IMR-90 (cell line): ENCODE measurements at regions not wholly inside any gene's neighbourhood (a gene's known extent, or its start where the extent isn't known, plus 50 kb on each side); places are given as distances from the start of the nearest gene placed in this dataset.
A peak's percentile ranks its signal among the peaks of the same experiment; 100 is the strongest.

Experiments
- ATAC-seq: fragments of 200-7000 bp; cut with Tn5 transposase; 2 replicates; pipeline ENCODE4 v1.9.1; 2020; ENCODE audit warnings: low read depth, mild to moderate bottlenecking, moderate library complexity
- BruUV-seq: library from RNA; stranded (reverse); fragments of 400-500 nt; replicated peaks from 2 replicates; lab custom pipeline; 2021; lab: Mats Ljungman, UMichigan
- CTCF ChIA-PET: fragments of 300-600 bp; formaldehyde crosslinking; extraction: SDS; loops from one replicate; lab custom pipeline; 2021; ENCODE audit warnings: antibody characterized with exemption; lab: Yijun Ruan, JAX
- POLR2A ChIA-PET: fragments of 300-600 bp; sonication (Branson Sonifier 250); formaldehyde crosslinking; loops from one replicate; lab custom pipeline; 2022; ENCODE audit warnings: antibody characterized with exemption; ENCODE audit not compliant: unreplicated experiment; lab: Charles Lee
- DNase-seq: peaks from one replicate; pipeline ENCODE4 v3.0.0; 2013
- H2AFZ ChIP-seq: replicated peaks from 2 replicates; pipeline ENCODE3; 2013; ENCODE audit warnings: low read length, mild to moderate bottlenecking; ENCODE audit not compliant: poor library complexity
- H2AK5ac ChIP-seq: 2 replicates; pipeline ENCODE4 v1.6.1; 2013; ENCODE audit warnings: low read depth, low read length, inconsistent platforms
- H2AK9ac ChIP-seq: replicated peaks from 2 replicates; pipeline ENCODE3; 2013; ENCODE audit warnings: mild to moderate bottlenecking, low read depth, low read length, moderate library complexity; ENCODE audit not compliant: poor library complexity
- H2BK120ac ChIP-seq: 2 replicates; pipeline ENCODE4 v1.6.1; 2013; ENCODE audit warnings: low read depth, low read length, inconsistent platforms
- H2BK15ac ChIP-seq: 3 replicates; pipeline ENCODE4 v1.6.1; 2013; ENCODE audit warnings: low read depth, low read length, inconsistent platforms
- H2BK20ac ChIP-seq: 2 replicates; pipeline ENCODE4 v1.6.1; 2013; ENCODE audit warnings: low read depth, mild to moderate bottlenecking, inconsistent platforms, low read length, moderate library complexity
- H2BK5ac ChIP-seq: 2 replicates; pipeline ENCODE4 v1.6.1; 2013; ENCODE audit warnings: mild to moderate bottlenecking, low read depth, low read length, inconsistent platforms; ENCODE audit not compliant: poor library complexity, severe bottlenecking
- H3K14ac ChIP-seq: replicated peaks from 2 replicates; pipeline ENCODE4 v1.6.1; 2013; ENCODE audit warnings: low read depth, low read length, inconsistent platforms
- H3K18ac ChIP-seq: 2 replicates; pipeline ENCODE4 v1.6.1; 2013; ENCODE audit warnings: low read depth, low read length, control low read depth
- H3K23ac ChIP-seq: 2 replicates; pipeline ENCODE4 v1.6.1; 2013; ENCODE audit warnings: low read depth, low read length, inconsistent platforms
- H3K27ac ChIP-seq: 2 replicates; pipeline ENCODE4 v1.5.1; 2013; ENCODE audit warnings: mild to moderate bottlenecking, control low read depth, low read length; ENCODE audit not compliant: insufficient read depth
- H3K27me3 ChIP-seq: 2 replicates; pipeline ENCODE4 v1.6.1; 2013; ENCODE audit warnings: low read length; ENCODE audit not compliant: control insufficient read depth, insufficient read depth
- H3K36me3 ChIP-seq: 2 replicates; pipeline ENCODE4 v1.6.1; 2013; ENCODE audit warnings: low read length, mixed read lengths; ENCODE audit not compliant: control insufficient read depth, insufficient read depth
- H3K4ac ChIP-seq: 2 replicates; pipeline ENCODE4 v1.6.1; 2013; ENCODE audit warnings: low read depth, low read length, inconsistent platforms
- H3K4me1 ChIP-seq: 2 replicates; pipeline ENCODE4 v1.6.1; 2013; ENCODE audit warnings: low read length, mixed read lengths; ENCODE audit not compliant: control insufficient read depth, insufficient read depth
- H3K4me2 ChIP-seq: 2 replicates; pipeline ENCODE4 v1.6.1; 2013; ENCODE audit warnings: low read depth, mild to moderate bottlenecking, control low read depth, low read length, moderate library complexity
- H3K4me3 ChIP-seq: 2 replicates; pipeline ENCODE4 v1.5.1; 2013; ENCODE audit warnings: low read depth, mild to moderate bottlenecking, control low read depth, low read length, moderate library complexity; ENCODE audit not compliant: insufficient read depth
- H3K56ac ChIP-seq: 2 replicates; pipeline ENCODE4 v1.6.1; 2013; ENCODE audit warnings: low read length, inconsistent platforms; ENCODE audit not compliant: insufficient read depth; ENCODE audit errors: extremely low read depth
- H3K79me1 ChIP-seq, 2 experiments: 2 replicates each; pipeline ENCODE4 v1.6.1; 2013; ENCODE audit warnings: low read length in 2 of 2, inconsistent platforms in 1 of 2, low read depth in 1 of 2
- H3K9ac ChIP-seq: 2 replicates; pipeline ENCODE4 v1.6.1; 2013; ENCODE audit warnings: low read depth, low read length, control low read depth
- H3K9me1 ChIP-seq: 2 replicates; pipeline ENCODE4 v1.6.1; 2013; ENCODE audit warnings: low read length, inconsistent platforms; ENCODE audit not compliant: insufficient read depth
- H3K9me3 ChIP-seq: 2 replicates; pipeline ENCODE4 v1.6.1; 2013; ENCODE audit warnings: low read length; ENCODE audit not compliant: control insufficient read depth, insufficient read depth
- H4K20me1 ChIP-seq: 2 replicates; pipeline ENCODE4 v1.6.1; 2013; ENCODE audit warnings: low read length, inconsistent platforms; ENCODE audit not compliant: insufficient read depth
- H4K5ac ChIP-seq: 2 replicates; pipeline ENCODE4 v1.6.1; 2013; ENCODE audit warnings: mild to moderate bottlenecking, low read depth, low read length, control low read depth
- H4K8ac ChIP-seq, 2 experiments: 2 replicates each; pipeline ENCODE4 v1.6.1; 2013; ENCODE audit warnings: low read depth in 2 of 2, low read length in 2 of 2, control low read depth in 1 of 2, inconsistent platforms in 1 of 2
- H4K91ac ChIP-seq: 2 replicates; pipeline ENCODE4 v1.6.1; 2013; ENCODE audit warnings: low read depth, low read length, inconsistent platforms; ENCODE audit not compliant: insufficient read depth
- BHLHE40 ChIP-seq: fragments of 150-350 bp; IDR thresholded peaks from 2 replicates; pipeline ENCODE4 v1.6.1; 2016; ENCODE audit warnings: mild to moderate bottlenecking, low read depth, low read length
- MAZ ChIP-seq: IDR thresholded peaks from 2 replicates; pipeline ENCODE4 v1.6.1; 2012; ENCODE audit warnings: low read depth, mild to moderate bottlenecking, low read length, improper control_type of control experiment, moderate library complexity, borderline replicate concordance
- WGBS, 2 experiments: methylation state at CpG; one replicate each; pipeline versions ENCODE4 v1.1.5 to v1.1.7; 2013; ENCODE audit warnings: missing lambda C conversion rate in 2 of 2; ENCODE audit not compliant: insufficient read length in 1 of 2; ENCODE audit errors: extremely low coverage in 2 of 2; 5-methylcytosine and 5-hydroxymethylcytosine counted together
- dilution Hi-C: fragments of 300-500 bp; cut with HindIII; formaldehyde crosslinking; loops from one replicate; pipeline ENCODE4 v1.14.3; 2018; ENCODE audit warnings: low sequenced_read_pairs; ENCODE audit not compliant: unreplicated experiment
- in situ Hi-C: fragments of 300-500 bp; cut with MboI; formaldehyde crosslinking; loops from 3 replicates; pipeline ENCODE4 v1.14.3; 2019; ENCODE audit warnings: low sequenced_read_pairs, inconsistent platforms, mixed read lengths
- intact Hi-C: fragments of 100-400 bp; cut with micrococcal nuclease; formaldehyde crosslinking; loops from 2 replicates; pipeline ENCODE4 v1.10.0; 2022

DNA sequence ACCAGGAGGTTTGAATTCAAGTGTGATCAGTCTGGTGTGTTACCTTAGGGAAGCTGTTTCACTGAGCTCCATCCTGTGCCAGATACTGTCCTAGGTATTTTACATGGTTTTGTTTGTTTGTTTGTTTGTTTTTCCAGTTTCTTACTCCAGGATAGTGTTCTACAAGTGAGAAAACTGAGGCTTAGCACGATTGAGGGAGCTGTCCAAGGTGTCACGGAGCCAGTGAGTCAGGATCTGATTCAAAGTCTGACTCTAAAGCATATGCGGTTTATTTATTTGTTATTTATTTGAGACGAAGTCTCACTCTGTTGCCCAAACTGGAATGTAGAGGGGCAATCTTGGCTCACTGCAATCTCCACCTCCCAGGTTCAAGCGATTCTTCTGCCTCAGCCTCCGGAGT is 79.7 kb upstream of the GNG2 start:
- Histone ChIP-seq H4K91ac (no peak overlapping the region), H3K23ac (no peak overlapping the region), H4K20me1 (no peaks in the 10 kb centered on the region), H2AK9ac (no peak overlapping the region), H3K79me1 (no peaks in the 10 kb centered on the region; a peak in 1 of 4 replicates), H2BK5ac (no peak overlapping the region), H2BK120ac (no peak overlapping the region), H3K27me3 (no peaks in the 10 kb centered on the region), H2AFZ (no peak overlapping the region), H3K14ac (no peak overlapping the region), H2AK5ac (no peak overlapping the region), H3K4ac (no peak overlapping the region), H3K36me3 (no peaks in the 10 kb centered on the region), H4K5ac (no peak overlapping the region), H2BK20ac (no peak overlapping the region), H3K4me3 (no peak overlapping the region), H3K18ac (no peak overlapping the region), H4K8ac (no peak overlapping the region), H3K9ac (no peak overlapping the region), H3K4me1 (peaks cover 2% of the 10 kb centered on the region; the same call in 1 of the 2 replicates), H2BK15ac (no peak overlapping the region), H3K9me3 (peaks cover 2% of the 10 kb centered on the region), H3K9me1 (no peaks in the 10 kb centered on the region), H3K27ac (no peak overlapping the region), H3K4me2 (no peak overlapping the region), H3K56ac (no peak overlapping the region)
- peak; percentile 42 for DNase-seq
- CTCF ChIA-PET = interaction anchor here (0.6 to 2.8 kb wide), 2 partner anchors 127 to 499 kb away, joined by 3 to 12 read pairs; no protein-coding TSS in a partner anchor
- TF ChIP-seq BHLHE40 (peak; percentile 37; the same call in 1 of the 2 replicates), MAZ (no peak)
- peak; percentile 49 for ATAC-seq
- dilution Hi-C loops (no loop called here), in situ Hi-C loops (loop anchor here (10.0 kb wide), 1 partner anchor 194 kb away; no protein-coding TSS in a partner anchor), intact Hi-C loops (loop anchor here (1.0 to 2.0 kb wide), 3 partner anchors 199 to 497 kb away; no protein-coding TSS in a partner anchor)
- BruUV-seq = no TSS peak
- POLR2A ChIA-PET = no interaction called here
- WGBS, 2 experiments = no CpG with 5 or more reads among the region's 6 CpGs
